H1 (cell line): ENCODE measurements at regions not wholly inside any gene's neighbourhood (a gene's known extent, or its start where the extent isn't known, plus 50 kb on each side); places are given as distances from the start of the nearest gene placed in this dataset.

Experiments
- CTCF ChIA-PET: fragments of 300-600 bp; sonication (Branson Sonifier 250); formaldehyde crosslinking; loops from one replicate; lab custom pipeline; 2021; ENCODE audit not compliant: partially characterized antibody; lab: Charles Lee
- POLR2A ChIA-PET: fragments of 300-600 bp; sonication (Branson Sonifier 250); formaldehyde crosslinking; loops from one replicate; lab custom pipeline; 2021; ENCODE audit warnings: inconsistent platforms; ENCODE audit not compliant: partially characterized antibody; lab: Charles Lee
- DNase-seq, 2 experiments: peaks; one replicate each; pipeline versions ENCODE4 v3.0.0 to v3.0.0-alpha.2; 2010 to 2022; ENCODE audit warnings: low spot score in 2 of 2, low read depth in 1 of 2, mixed read lengths in 1 of 2
- FAIRE-seq: peaks from 2 replicates; lab custom pipeline; 2011; peaks lifted over from hg19 to GRCh38; lab: Jason Lieb, UNC
- H2AFZ ChIP-seq: 2 replicates; pipeline ENCODE4 v1.8.1; 2012; ENCODE audit warnings: low read length, inconsistent platforms
- H2AK5ac ChIP-seq: 2 replicates; pipeline ENCODE4 v1.6.1; 2013; ENCODE audit warnings: low read depth, low read length
- H2BK120ac ChIP-seq: replicated peaks from 2 replicates; pipeline ENCODE3; 2013; ENCODE audit warnings: low read depth, low read length, inconsistent platforms
- H2BK12ac ChIP-seq: 2 replicates; pipeline ENCODE4 v1.6.1; 2013; ENCODE audit warnings: low read depth, low read length
- H2BK15ac ChIP-seq: 2 replicates; pipeline ENCODE4 v1.6.1; 2013; ENCODE audit warnings: low read length
- H2BK20ac ChIP-seq: 2 replicates; pipeline ENCODE4 v1.6.1; 2013; ENCODE audit warnings: low read length
- H2BK5ac ChIP-seq: 2 replicates; pipeline ENCODE4 v1.6.1; 2013; ENCODE audit warnings: low read depth, low read length
- H3K14ac ChIP-seq: 2 replicates; pipeline ENCODE4 v1.6.1; 2013; ENCODE audit warnings: inconsistent platforms; ENCODE audit not compliant: insufficient read length
- H3K18ac ChIP-seq: 2 replicates; pipeline ENCODE4 v1.6.1; 2013; ENCODE audit warnings: low read length; ENCODE audit errors: extremely low read depth
- H3K23ac ChIP-seq: 2 replicates; pipeline ENCODE4 v1.6.1; 2013; ENCODE audit warnings: inconsistent platforms; ENCODE audit not compliant: insufficient read length
- H3K23me2 ChIP-seq: 2 replicates; pipeline ENCODE4 v1.6.1; 2013; ENCODE audit warnings: low read depth, low read length
- H3K27ac ChIP-seq: 2 replicates; pipeline ENCODE4 v1.6.1; 2011; ENCODE audit warnings: low read depth, low read length, inconsistent platforms
- H3K27me3 ChIP-seq, 4 experiments: replicated peaks in 1 of 4; 1 replicate in 1 of 4; 2 replicates in 3 of 4; pipeline versions ENCODE4 v1.6.1 to v1.8.1; 2011 to 2013; ENCODE audit warnings: low read length in 3 of 4, mild to moderate bottlenecking in 3 of 4, inconsistent platforms in 2 of 4, mixed read lengths in 2 of 4, moderate library complexity in 1 of 4; ENCODE audit not compliant: control insufficient read depth in 3 of 4, insufficient read depth in 3 of 4; ENCODE audit errors: extremely low read depth in 1 of 4
- H3K36me3 ChIP-seq, 4 experiments: 2 replicates each; pipeline versions ENCODE4 v1.6.1 to v1.8.1; 2011 to 2013; ENCODE audit warnings: mild to moderate bottlenecking in 4 of 4, low read length in 3 of 4, moderate library complexity in 2 of 4, control low read depth in 1 of 4, inconsistent platforms in 1 of 4; ENCODE audit not compliant: insufficient read depth in 4 of 4, control insufficient read depth in 2 of 4
- H3K4ac ChIP-seq: replicated peaks from 2 replicates; pipeline ENCODE3; 2013; ENCODE audit warnings: low read length, low read depth, mixed read lengths, inconsistent platforms; ENCODE audit not compliant: insufficient read length
- H3K4me1 ChIP-seq, 4 experiments: replicated peaks in 1 of 4; 1 replicate in 1 of 4; 2 replicates in 3 of 4; pipeline versions ENCODE4 v1.6.1 to v1.8.1; 2011 to 2013; ENCODE audit warnings: low read length in 3 of 4, inconsistent platforms in 2 of 4, mixed read lengths in 1 of 4; ENCODE audit not compliant: insufficient read depth in 4 of 4, control insufficient read depth in 3 of 4
- H3K4me2 ChIP-seq, 2 experiments: 2 replicates each; pipeline versions ENCODE4 v1.6.1 to v1.8.1; 2011 to 2013; ENCODE audit warnings: low read depth in 2 of 2, low read length in 2 of 2, control low read depth in 1 of 2, inconsistent platforms in 1 of 2, mild to moderate bottlenecking in 1 of 2; ENCODE audit not compliant: insufficient read depth in 1 of 2
- H3K4me3 ChIP-seq, 4 experiments: fragments of 200-600, 300-600 bp in 1 of 4; sonication (generic), shearing (Covaris generic), sonication (Bioruptor Twin) in 1 of 4; 2 replicates each; pipeline versions ENCODE4 v1.5.1 to v1.8.1; 2011 to 2016; ENCODE audit warnings: low read length in 4 of 4, low read depth in 3 of 4, control low read depth in 2 of 4, inconsistent platforms in 2 of 4, mild to moderate bottlenecking in 2 of 4, mixed read lengths in 1 of 4, moderate library complexity in 1 of 4; ENCODE audit not compliant: insufficient read depth in 2 of 4; ENCODE audit errors: extremely low read depth in 1 of 4
- H3K56ac ChIP-seq: replicated peaks from 2 replicates; pipeline ENCODE3; 2013; ENCODE audit warnings: low read depth, mild to moderate bottlenecking, mixed read lengths, low read length, inconsistent platforms; ENCODE audit not compliant: insufficient read length
- H3K79me1 ChIP-seq: 2 replicates; pipeline ENCODE4 v1.6.1; 2013; ENCODE audit warnings: low read depth, low read length, control low read depth
- H3K79me2 ChIP-seq, 2 experiments: 2 replicates each; pipeline versions ENCODE4 v1.6.1 to v1.8.1; 2012 to 2013; ENCODE audit warnings: low read length in 2 of 2, mild to moderate bottlenecking in 2 of 2, inconsistent platforms in 1 of 2; ENCODE audit not compliant: insufficient read depth in 2 of 2, control insufficient read depth in 1 of 2
- H3K9ac ChIP-seq, 4 experiments: replicated peaks in 1 of 4; 1 replicate in 1 of 4; 2 replicates in 3 of 4; pipeline versions ENCODE4 v1.6.1 to v1.8.1; 2011 to 2013; ENCODE audit warnings: low read depth in 3 of 4, low read length in 3 of 4, control low read depth in 2 of 4, mild to moderate bottlenecking in 2 of 4, moderate library complexity in 2 of 4, inconsistent platforms in 1 of 4; ENCODE audit errors: extremely low read depth in 1 of 4
- H3K9me3 ChIP-seq, 2 experiments: 2 replicates each; pipeline versions ENCODE4 v1.6.1 to v1.8.1; 2012 to 2013; ENCODE audit warnings: mild to moderate bottlenecking in 2 of 2, moderate library complexity in 2 of 2, control low read depth in 1 of 2, inconsistent platforms in 1 of 2, low read depth in 1 of 2, low read length in 1 of 2, mixed read lengths in 1 of 2; ENCODE audit not compliant: insufficient read depth in 2 of 2
- H4K20me1 ChIP-seq, 2 experiments: replicated peaks in 1 of 2; 2 replicates each; pipeline versions ENCODE3 to v1.8.1; 2011 to 2013; ENCODE audit warnings: inconsistent platforms in 2 of 2, low read length in 2 of 2, mild to moderate bottlenecking in 1 of 2; ENCODE audit not compliant: insufficient read depth in 2 of 2, control insufficient read depth in 1 of 2
- H4K5ac ChIP-seq: 2 replicates; pipeline ENCODE4 v1.6.1; 2013; ENCODE audit warnings: low read length, low read depth, mixed read lengths, inconsistent platforms; ENCODE audit not compliant: insufficient read length
- H4K8ac ChIP-seq: 2 replicates; pipeline ENCODE4 v1.8.0; 2013; ENCODE audit warnings: mild to moderate bottlenecking, moderate library complexity, low read length, inconsistent platforms; ENCODE audit not compliant: insufficient read depth; ENCODE audit errors: extremely low read depth
- H4K91ac ChIP-seq: replicated peaks from 2 replicates; pipeline ENCODE3; 2013; ENCODE audit warnings: low read length, mixed read lengths, inconsistent platforms; ENCODE audit not compliant: insufficient read length
- ATF2 ChIP-seq: IDR thresholded peaks from 2 replicates; pipeline ENCODE4 v1.6.1; 2012; ENCODE audit warnings: low read length, inconsistent platforms
- ATF3 ChIP-seq: IDR thresholded peaks from 2 replicates; pipeline ENCODE4 v1.6.1; 2011; ENCODE audit warnings: low read depth, mild to moderate bottlenecking, low read length; ENCODE audit not compliant: insufficient read depth
- CREB1 ChIP-seq: IDR thresholded peaks from 2 replicates; pipeline ENCODE4 v1.6.1; 2012; ENCODE audit warnings: inconsistent platforms
- CTBP2 ChIP-seq: IDR thresholded peaks from 2 replicates; pipeline ENCODE4 v1.7.0; 2011; ENCODE audit warnings: borderline replicate concordance, mild to moderate bottlenecking, moderate library complexity, mixed read lengths, low read length; ENCODE audit not compliant: insufficient read depth, insufficient read length
- NANOG ChIP-seq: IDR thresholded peaks from 2 replicates; pipeline ENCODE4 v1.6.1; 2011; ENCODE audit warnings: low read length, low read depth, mild to moderate bottlenecking, inconsistent platforms; ENCODE audit not compliant: insufficient read depth, poor library complexity, severe bottlenecking
- RAD21 ChIP-seq, 2 experiments: IDR thresholded peaks in 1 of 2; conservative IDR thresholded peaks in 1 of 2; 2 replicates each; pipeline ENCODE4 v1.6.1; 2011; ENCODE audit warnings: low read depth in 2 of 2, low read length in 2 of 2, improper control_type of control experiment in 1 of 2, inconsistent platforms in 1 of 2, mild to moderate bottlenecking in 1 of 2, moderate library complexity in 1 of 2
- RFX5 ChIP-seq: IDR thresholded peaks from 2 replicates; pipeline ENCODE4 v1.6.1; 2011; ENCODE audit warnings: low read depth, low read length, improper control_type of control experiment, borderline replicate concordance
- RXRA ChIP-seq: IDR thresholded peaks from 2 replicates; pipeline ENCODE4 v1.6.1; 2011; ENCODE audit warnings: low read depth, mild to moderate bottlenecking, low read length, moderate library complexity; ENCODE audit not compliant: insufficient read depth
- WGBS, 2 experiments: shearing (Covaris generic) in 1 of 2; methylation state at CpG; one replicate each; pipeline versions ENCODE4 v1.1.6 to v1.1.7; 2013 to 2015; ENCODE audit warnings: low lambda C conversion rate in 2 of 2, mixed read lengths in 2 of 2, inconsistent platforms in 1 of 2, low coverage in 1 of 2, missing lambda C conversion rate in 1 of 2; ENCODE audit not compliant: insufficient replicate concordance in 2 of 2, insufficient coverage in 1 of 2, insufficient read length in 1 of 2; ENCODE audit errors: extremely low coverage in 1 of 2, missing lambda C conversion rate in 1 of 2; 5-methylcytosine and 5-hydroxymethylcytosine counted together

- no peaks in the 10 kb centered on the region for H3K23me2 ChIP-seq
- H3K27ac ChIP-seq = no peak overlapping the region
- H3K56ac ChIP-seq = no peak overlapping the region
- DNase-seq (no peak), FAIRE-seq (no peak)
- H3K14ac ChIP-seq = no peak overlapping the region
- H3K4ac ChIP-seq = no peak overlapping the region
- 92% methylated on average over 2 of the region's 2 CpGs; no CpG with 5 or more reads in 1 of the 2 experiments for WGBS, 2 experiments
- no peak for TF ChIP-seq CREB1
- TF ChIP-seq ATF3 = no peak
- no peak for TF ChIP-seq RFX5
- TF ChIP-seq RAD21 (IDR thresholded peaks at IDR 0.05 in 1 of 2, conservative IDR thresholded peaks at IDR 0.05 in 1 of 2; ENCODE audit: low read depth in 2 of 2, low read length in 2 of 2) = no peak
- TF ChIP-seq NANOG = no peak
- no peak for TF ChIP-seq CTBP2
- no peak for TF ChIP-seq RXRA
- TF ChIP-seq ATF2 = no peak
- ChIA-PET CTCF (interaction anchor here (0.6 to 4.7 kb wide), 8 partner anchors 11 to 159 kb away, joined by 3 to 33 read pairs (median 4); no protein-coding TSS in a partner anchor), POLR2A (no interaction called here)
- no peak overlapping the region for H3K23ac ChIP-seq
- no peak overlapping the region for H2AFZ ChIP-seq
- no peaks in the 10 kb centered on the region; a peak in 1 of 4 replicates for H3K9me3 ChIP-seq
- no peak overlapping the region for H2BK15ac ChIP-seq
- H3K4me2 ChIP-seq = no peak overlapping the region
- H4K91ac ChIP-seq = no peak overlapping the region
- no peak overlapping the region for H2BK5ac ChIP-seq
- H2BK12ac ChIP-seq = no peak overlapping the region
- no peak overlapping the region for H4K5ac ChIP-seq
- H4K8ac ChIP-seq = no peak overlapping the region
- H2BK20ac ChIP-seq = no peak overlapping the region
- H2AK5ac ChIP-seq = no peak overlapping the region
- no peak overlapping the region for H3K18ac ChIP-seq
- no peak overlapping the region for H3K9ac ChIP-seq
- H3K36me3 ChIP-seq = no peaks in the 10 kb centered on the region
- no peaks in the 10 kb centered on the region for H3K79me1 ChIP-seq
- H4K20me1 ChIP-seq = no peaks in the 10 kb centered on the region
- 0 out of 7 replicates have a peak, but pooled peaks cover 0 to 2% (median 0%) of the 10 kb centered on the region in 4 experiments for H3K4me1 ChIP-seq
- H2BK120ac ChIP-seq = no peak overlapping the region
- no peak overlapping the region for H3K4me3 ChIP-seq
- no peaks in the 10 kb centered on the region for H3K79me2 ChIP-seq
- no peaks in the 10 kb centered on the region for H3K27me3 ChIP-seq
Observed at GRCh38 chr14:30373526-30373925, 185.4 kb upstream of the G2E3 start.
